SH-SY5Y (cell line): ENCODE measurements at regions not wholly inside any gene's neighbourhood (a gene's known extent, or its start where the extent isn't known, plus 50 kb on each side); places are given as distances from the start of the nearest gene placed in this dataset.

ENCODE experiments used
- GATA2 ChIP-seq: IDR thresholded peaks from 2 replicates; pipeline ENCODE4 v1.6.1; 2011; ENCODE audit warnings: mild to moderate bottlenecking, low read depth, low read length
- GATA3 ChIP-seq: IDR thresholded peaks from 2 replicates; pipeline ENCODE4 v1.6.1; 2011; ENCODE audit warnings: low read depth, mild to moderate bottlenecking, low read length, moderate library complexity

- TF ChIP-seq GATA2, result no peak
- TF ChIP-seq GATA3, result no peak
These were observed 570.4 kb upstream of the SEL1L start for GRCh38 chr14:82104013-82104412.
